H1 (cell line): ENCODE measurements at regions not wholly inside any gene's neighbourhood (a gene's known extent, or its start where the extent isn't known, plus 50 kb on each side); places are given as distances from the start of the nearest gene placed in this dataset.

Experiments
- BCL11A ChIP-seq, 2 experiments: IDR thresholded peaks; one replicate each; pipeline ENCODE4 v1.6.1; 2011; ENCODE audit warnings: low read depth in 2 of 2, low read length in 2 of 2, mild to moderate bottlenecking in 2 of 2
- CEBPB ChIP-seq: IDR thresholded peaks from 2 replicates; pipeline ENCODE4 v1.6.1; 2012; ENCODE audit warnings: low read depth, low read length
- CHD2 ChIP-seq: IDR thresholded peaks from 2 replicates; pipeline ENCODE4 v1.6.1; 2012; ENCODE audit warnings: low read length, improper control_type of control experiment
- CHD7 ChIP-seq: fragments of 300-600 bp; sonication (generic); IDR thresholded peaks from 2 replicates; pipeline ENCODE4 v1.7.1; 2012; ENCODE audit warnings: low read length, moderate library complexity, mild to moderate bottlenecking, inconsistent platforms; ENCODE audit not compliant: insufficient replicate concordance
- EP300 ChIP-seq, 2 experiments: IDR thresholded peaks; 1 replicate in 1 of 2; 2 replicates in 1 of 2; pipeline ENCODE4 v1.6.1; 2011 to 2012; ENCODE audit warnings: low read depth in 2 of 2, low read length in 2 of 2, mild to moderate bottlenecking in 2 of 2, borderline replicate concordance in 1 of 2, inconsistent platforms in 1 of 2, moderate library complexity in 1 of 2
- HDAC2 ChIP-seq, 2 experiments: fragments of 300-600 bp in 1 of 2; sonication (generic) in 1 of 2; IDR thresholded peaks; 2 replicates each; pipeline ENCODE4 v1.6.1; 2011 to 2012; ENCODE audit warnings: low read depth in 2 of 2, low read length in 2 of 2, mild to moderate bottlenecking in 2 of 2, moderate library complexity in 2 of 2, borderline replicate concordance in 1 of 2, inconsistent platforms in 1 of 2
- JUND ChIP-seq: IDR thresholded peaks from 2 replicates; pipeline ENCODE4 v1.6.1; 2011; ENCODE audit warnings: mild to moderate bottlenecking, improper control_type of control experiment, low read length
- MAFK ChIP-seq: IDR thresholded peaks from 2 replicates; pipeline ENCODE4 v1.6.1; 2012; ENCODE audit warnings: low read depth, mild to moderate bottlenecking, improper control_type of control experiment, low read length
- POLR2A ChIP-seq, 2 experiments: IDR thresholded peaks; 1 replicate in 1 of 2; 2 replicates in 1 of 2; pipeline ENCODE4 v1.6.1; 2011; ENCODE audit warnings: low read depth in 2 of 2, low read length in 2 of 2, mild to moderate bottlenecking in 2 of 2; ENCODE audit errors: control extremely low read depth in 1 of 2
- RBBP5 ChIP-seq: IDR thresholded peaks from 2 replicates; pipeline ENCODE4 v1.7.1; 2012; ENCODE audit warnings: low read depth, mild to moderate bottlenecking, inconsistent platforms, low read length, moderate library complexity, borderline replicate concordance
- SIRT6 ChIP-seq: IDR thresholded peaks from one replicate; pipeline ENCODE4 v1.7.1; 2012; ENCODE audit warnings: low read length, inconsistent platforms
- TAF1 ChIP-seq: IDR thresholded peaks from 2 replicates; pipeline ENCODE4 v1.6.1; 2011; ENCODE audit warnings: mild to moderate bottlenecking, low read depth, low read length
- TAF7 ChIP-seq: optimal IDR thresholded peaks from 2 replicates; pipeline ENCODE3; 2011; ENCODE audit warnings: low read depth, mild to moderate bottlenecking, inconsistent platforms, low read length, moderate library complexity, borderline replicate concordance
- YY1 ChIP-seq: IDR thresholded peaks from 2 replicates; pipeline ENCODE4 v1.6.1; 2011; ENCODE audit warnings: low read depth, mild to moderate bottlenecking, low read length

- no peak for TF ChIP-seq CHD7
- no peak for TF ChIP-seq YY1
- no peak for TF ChIP-seq HDAC2 (IDR thresholded peaks at IDR 0.05; ENCODE audit: borderline replicate concordance in 1 of 2, low read depth in 2 of 2, low read length in 2 of 2)
- TF ChIP-seq BCL11A (IDR thresholded peaks at IDR 0.05; ENCODE audit: low read depth in 2 of 2, low read length in 2 of 2), result no peak
- TF ChIP-seq SIRT6, result no peak
- TF ChIP-seq TAF1, result no peak
- TF ChIP-seq POLR2A (IDR thresholded peaks at IDR 0.05; ENCODE audit: control extremely low read depth in 1 of 2, low read depth in 2 of 2, low read length in 2 of 2), result no peak
- TF ChIP-seq JUND, result no peak
- no peak for TF ChIP-seq CHD2
- no peak for TF ChIP-seq TAF7
- TF ChIP-seq EP300 (IDR thresholded peaks at IDR 0.05; ENCODE audit: borderline replicate concordance in 1 of 2, low read depth in 2 of 2, low read length in 2 of 2), result no peak
- no peak for TF ChIP-seq RBBP5
- no peak for TF ChIP-seq CEBPB
- TF ChIP-seq MAFK, result no peak
Measured at GRCh38 chr5:125142458-125142857, 396.0 kb upstream of the ZNF608 start (continued).
